HG03439 (cell line): ENCODE measurements at regions not wholly inside any gene's neighbourhood (a gene's known extent, or its start where the extent isn't known, plus 50 kb on each side); places are given as distances from the start of the nearest gene placed in this dataset.

ENCODE experiments used
- ATAC-seq: cut with Tn5 transposase; IDR thresholded peaks from one replicate; pipeline ENCODE4 v1.9.1; 2021; ENCODE audit warnings: mild to moderate bottlenecking, moderate library complexity; ENCODE audit not compliant: unreplicated experiment

GRCh38 chr9:115362101-115362500 lies 244.1 kb upstream of the TNC start:
- no peak for ATAC-seq

- no peak for ATAC-seq
Observed at GRCh38 chr9:115362640-115363039, 244.7 kb upstream of the TNC start.

- ATAC-seq, result no peak
Observed at GRCh38 chr9:115364991-115365390, 247.0 kb upstream of the TNC start.

- no peak for ATAC-seq
Observed at GRCh38 chr9:115367321-115367720, 249.4 kb upstream of the TNC start.

- no peak for ATAC-seq
Observed at GRCh38 chr9:115367780-115368525, 250.0 kb upstream of the TNC start.

- no peak for ATAC-seq
Observed at GRCh38 chr9:115369322-115369957, 251.5 kb upstream of the TNC start.

- peak; percentile 49 for ATAC-seq
Observed at GRCh38 chr9:115373000-115373709, 255.2 kb upstream of the TNC start.

- ATAC-seq, result no peak
Observed at GRCh38 chr9:115373710-115374045, 255.7 kb upstream of the TNC start.

- no peak for ATAC-seq
Observed at GRCh38 chr9:115374724-115375268, 256.8 kb upstream of the TNC start.

GRCh38 chr9:115378241-115378640 lies 260.3 kb upstream of the TNC start:
- ATAC-seq, result no peak

- no peak for ATAC-seq
Observed at GRCh38 chr9:115378758-115379157, 260.8 kb upstream of the TNC start.

GRCh38 chr9:115379719-115380118 lies 261.8 kb upstream of the TNC start:
- no peak for ATAC-seq

- no peak for ATAC-seq
Observed at GRCh38 chr9:115382865-115383264, 264.9 kb upstream of the TNC start.

- no peak for ATAC-seq
Observed at GRCh38 chr9:115385383-115386122, 267.6 kb upstream of the TNC start.

GRCh38 chr9:115386963-115387770 lies 269.2 kb upstream of the TNC start:
- ATAC-seq, result no peak

GRCh38 chr9:115391168-115391825 lies 273.3 kb upstream of the TNC start:
- no peak for ATAC-seq

GRCh38 chr9:115393976-115394775 lies 276.2 kb upstream of the TNC start:
- ATAC-seq, result no peak

GRCh38 chr9:115395511-115396021 lies 277.6 kb upstream of the TNC start:
- no peak for ATAC-seq

- ATAC-seq, result no peak
Observed at GRCh38 chr9:115396071-115396529, 278.1 kb upstream of the TNC start.
